Stimulated activated CD4-positive, alpha-beta T cell treated with anti-CD3 and anti-CD28 coated beads, Interleukin-12 subunit alpha, Interleukin-12 subunit beta, amount 100 ng/mL, for 48 hours (primary cell): ENCODE measurements at regions not wholly inside any gene's neighbourhood (a gene's known extent, or its start where the extent isn't known, plus 50 kb on each side); places are given as distances from the start of the nearest gene placed in this dataset.
"Not testable (repeated sequence)": the region's sequence is repeated elsewhere in the genome, so short reads cannot be mapped to it uniquely, and the experiment has no call there.

Experiments
- DNase-seq, 3 donors: peaks; one replicate each; pipeline ENCODE4 v3.0.0-alpha.2; 2020; ENCODE audit warnings: low read depth in 2 of 3, low spot score in 1 of 3

DNA sequence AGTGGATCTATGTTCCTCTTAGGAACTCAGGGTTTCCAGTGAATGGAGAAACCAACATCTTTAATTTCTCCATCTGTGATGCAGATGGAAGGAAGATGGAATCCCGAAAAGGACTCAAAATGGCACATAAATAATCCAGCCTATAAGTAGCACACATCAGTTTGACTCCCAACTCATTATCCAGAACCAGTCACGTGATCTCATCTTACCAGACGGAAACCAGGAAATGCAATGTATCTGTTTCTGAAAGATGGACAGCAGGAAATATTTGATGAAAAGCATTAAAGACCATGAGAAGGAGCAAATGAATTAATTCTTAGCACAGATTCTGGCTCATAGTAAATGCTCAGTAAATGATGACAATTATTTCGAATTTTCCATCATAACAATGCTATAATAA, 443.1 kb upstream of the FMR1 start:
- no peak for DNase-seq

DNA sequence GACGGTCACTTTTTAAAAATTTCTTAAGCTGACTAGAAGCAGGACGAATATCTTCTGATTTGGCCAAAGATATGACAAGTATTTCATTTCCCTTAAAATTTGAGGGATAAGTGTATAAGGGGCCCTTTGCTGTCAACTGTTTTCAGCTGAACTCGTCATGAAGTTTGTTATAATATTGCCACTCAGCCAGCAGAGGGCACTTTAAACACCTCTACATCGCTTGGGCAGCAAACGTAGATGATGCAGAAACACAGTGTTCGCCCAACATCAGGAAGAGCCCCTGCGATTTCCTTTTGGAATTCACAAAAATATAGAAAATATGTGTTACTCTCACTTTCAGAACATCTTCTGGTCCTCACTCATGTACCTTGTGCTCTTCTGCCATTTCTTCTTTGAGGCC, 435.7 kb upstream of the FMR1 start:
- DNase-seq: peak in 1 of 3 donors; percentile 8

DNA sequence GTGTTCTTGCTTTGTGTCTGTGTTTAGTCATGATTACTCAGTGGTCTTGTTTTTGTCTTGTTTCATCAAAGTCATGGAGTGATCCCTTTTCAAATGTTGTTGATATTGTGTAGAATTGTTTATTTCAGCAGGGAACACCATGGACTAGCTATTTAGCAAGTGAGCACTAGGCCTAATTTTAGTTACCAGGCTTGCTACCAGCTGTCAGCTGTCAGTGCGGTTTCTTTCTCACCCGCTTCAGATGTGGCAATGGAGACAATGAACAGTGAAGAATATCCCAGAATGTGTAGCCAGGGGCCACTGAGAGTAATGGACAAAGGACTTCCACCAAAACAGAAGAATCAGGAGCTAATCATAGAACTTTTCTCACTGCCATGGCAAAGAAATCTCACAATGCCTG, 432.8 kb upstream of the FMR1 start:
- no peak for DNase-seq

DNA sequence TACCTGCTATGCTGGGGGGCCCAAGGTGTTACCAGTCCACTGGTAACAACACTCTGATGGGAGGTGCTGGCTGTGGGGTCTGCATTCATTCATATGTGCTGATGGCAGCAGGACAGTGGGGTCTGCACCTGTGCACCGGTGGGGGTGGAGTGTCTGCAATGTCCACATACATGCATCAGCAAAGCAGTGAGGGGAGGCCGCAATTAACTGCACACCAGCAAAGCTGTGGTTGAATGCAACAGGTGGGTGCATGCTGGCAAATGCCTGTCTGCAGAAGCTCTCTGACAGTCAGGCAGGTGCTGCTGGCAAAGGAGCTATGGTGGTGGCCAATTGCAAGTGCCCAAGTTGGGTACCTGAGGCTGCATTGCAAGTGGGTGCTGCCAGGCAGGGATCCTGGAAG, 426.5 kb upstream of the FMR1 start:
- no peak for DNase-seq

DNA sequence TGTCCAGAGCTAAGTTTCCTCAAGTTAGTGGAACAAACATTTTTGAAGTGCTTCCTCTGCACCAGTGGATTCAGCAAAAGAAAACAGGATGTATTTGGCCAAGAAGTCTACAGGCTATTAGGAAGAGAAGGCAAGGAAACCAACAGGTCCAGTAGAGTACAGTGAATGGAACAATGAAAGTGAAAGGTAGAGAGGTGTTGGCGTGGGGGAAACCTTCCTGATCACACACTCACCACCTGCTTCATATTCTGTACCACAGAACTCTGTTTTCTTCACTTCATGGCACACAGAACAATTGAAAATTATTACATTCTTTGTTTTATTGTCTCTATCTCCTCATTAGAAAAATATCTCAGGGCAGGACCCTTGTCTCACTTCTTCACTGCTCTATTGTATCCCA, 417.4 kb upstream of the FMR1 start:
- no peak for DNase-seq

DNA sequence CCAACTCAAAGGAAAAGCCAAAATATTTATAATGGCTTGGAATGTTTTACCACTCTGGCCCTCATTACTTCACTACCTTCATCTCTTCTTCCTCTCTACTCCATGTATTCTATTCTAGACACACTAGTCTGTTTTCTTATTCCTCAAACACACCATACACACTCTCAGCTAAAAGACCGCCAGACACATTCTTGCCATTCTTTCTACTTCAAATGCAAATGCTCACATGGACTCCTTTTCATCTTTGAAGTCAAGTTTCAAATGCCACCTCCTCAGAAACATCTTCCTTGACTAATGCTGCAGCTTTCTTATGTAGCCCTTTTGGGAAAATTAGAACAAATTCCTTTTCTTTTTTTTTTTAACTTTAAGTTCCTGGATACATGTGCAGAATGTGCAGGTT, 412.9 kb upstream of the FMR1 start:
- no peak for DNase-seq

DNA sequence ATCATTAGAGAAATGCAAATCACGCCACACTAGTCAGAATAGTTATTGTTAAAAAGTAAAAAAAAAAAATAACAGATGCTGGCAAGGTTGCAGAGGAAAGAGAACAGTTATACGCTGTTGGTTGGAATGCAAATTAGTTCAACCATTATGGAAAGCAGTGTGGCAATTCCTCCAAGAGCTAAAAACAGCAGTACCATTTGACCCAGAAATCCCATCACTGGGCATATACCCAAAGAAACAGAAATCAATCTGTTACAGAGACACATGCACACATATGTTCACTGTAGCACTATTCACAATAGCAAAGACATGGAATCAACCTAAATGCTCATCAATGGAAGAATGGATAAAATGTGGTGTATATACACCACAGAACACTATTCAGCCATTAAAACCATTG, 388.7 kb upstream of the FMR1 start:
- no peak for DNase-seq

DNA sequence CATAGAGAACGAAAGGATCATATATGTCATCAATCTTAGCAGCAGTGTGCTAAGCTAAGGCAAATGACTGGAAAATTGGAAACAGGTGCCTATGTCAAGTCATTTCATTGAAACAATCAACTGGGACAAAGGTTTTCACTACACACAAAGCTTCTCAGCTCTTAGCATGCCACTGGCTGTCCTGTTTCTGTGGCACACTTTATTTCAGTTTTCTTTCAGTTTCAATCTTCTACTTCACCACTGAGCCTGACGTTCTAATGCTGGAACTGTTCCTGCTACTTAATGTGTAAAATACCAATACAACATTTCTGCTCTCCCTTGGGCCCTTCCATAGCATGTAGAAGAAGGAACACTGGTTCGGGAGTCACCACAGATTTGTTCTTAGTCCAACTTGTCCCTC, 378.3 kb upstream of the FMR1 start:
- no peak for DNase-seq

DNA sequence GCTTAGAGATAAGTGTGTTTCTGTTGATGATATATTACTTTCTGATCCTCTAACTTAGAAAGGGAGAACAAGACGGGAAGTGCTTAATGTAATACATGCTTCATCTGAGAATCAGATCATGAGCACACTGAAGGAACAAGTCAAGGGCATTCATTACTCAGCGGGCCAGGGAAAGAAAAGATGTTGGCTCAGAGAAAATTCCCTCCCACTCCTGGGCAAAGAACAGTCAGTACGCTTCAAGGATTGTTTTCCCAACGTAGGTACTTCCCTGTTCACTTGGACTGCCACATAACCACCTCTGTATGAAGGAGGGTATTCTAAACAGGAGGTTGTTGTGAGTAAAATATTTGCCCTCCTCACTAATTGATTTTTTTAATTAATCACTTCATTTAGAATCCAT, 374.5 kb upstream of the FMR1 start:
- DNase-seq: no peak

DNA sequence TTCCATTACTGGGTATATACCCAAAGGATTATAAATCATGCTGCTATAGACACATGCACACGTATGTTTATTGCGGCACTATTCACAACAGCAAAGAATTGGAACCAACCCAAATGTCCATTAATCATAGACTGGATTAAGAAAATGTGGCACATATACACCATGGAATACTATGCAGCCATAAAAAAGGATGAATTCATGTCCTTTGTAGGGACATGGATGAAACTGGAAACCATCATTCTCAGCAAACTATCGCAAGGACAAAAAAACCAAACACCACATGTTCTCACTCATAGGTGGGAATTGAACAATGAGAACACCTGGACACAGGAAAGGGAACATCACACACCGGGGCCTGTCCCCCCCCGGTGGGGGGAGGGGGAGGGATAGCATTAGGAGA, 363.7 kb upstream of the FMR1 start:
- not testable (repeated sequence) for DNase-seq

DNA sequence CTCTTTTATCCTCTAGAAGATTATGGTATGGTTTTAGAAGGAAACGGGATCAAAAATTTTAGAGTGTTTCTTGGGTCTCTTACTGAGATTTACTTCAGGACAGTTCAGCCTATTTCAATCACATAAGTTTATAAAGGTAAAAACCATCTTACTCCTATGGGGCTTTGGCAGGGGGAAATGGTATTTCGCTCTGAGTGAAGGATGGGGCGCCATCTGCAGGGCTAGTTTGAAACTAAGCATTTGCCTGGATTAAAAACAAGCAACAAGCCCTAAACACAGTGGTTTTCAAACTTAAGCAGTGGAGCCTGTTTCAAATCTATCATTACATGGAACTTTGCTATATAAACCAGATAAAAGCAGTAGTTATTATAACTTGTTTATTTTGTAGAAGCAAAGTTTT, 361.5 kb upstream of the FMR1 start:
- DNase-seq: no peak

DNA sequence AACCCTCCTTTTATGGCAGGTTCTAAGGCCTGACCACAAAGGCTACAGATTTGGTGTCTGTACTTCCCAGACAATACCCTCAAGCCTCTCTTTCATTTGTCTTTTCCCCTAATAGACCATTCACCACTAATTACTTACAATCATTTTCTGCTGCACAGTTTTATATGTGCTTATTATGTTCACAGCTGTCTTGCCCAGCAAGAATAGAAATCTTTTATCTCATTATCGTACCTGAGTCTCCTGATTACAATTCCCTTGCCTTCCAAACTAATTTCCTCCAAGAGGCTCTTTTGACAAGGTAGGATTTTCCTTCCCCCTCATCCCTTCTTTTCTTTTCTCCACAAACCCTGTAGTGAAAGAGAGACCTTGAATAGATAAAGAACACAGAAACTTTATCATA, 352.5 kb upstream of the FMR1 start:
- DNase-seq: no peak

DNA sequence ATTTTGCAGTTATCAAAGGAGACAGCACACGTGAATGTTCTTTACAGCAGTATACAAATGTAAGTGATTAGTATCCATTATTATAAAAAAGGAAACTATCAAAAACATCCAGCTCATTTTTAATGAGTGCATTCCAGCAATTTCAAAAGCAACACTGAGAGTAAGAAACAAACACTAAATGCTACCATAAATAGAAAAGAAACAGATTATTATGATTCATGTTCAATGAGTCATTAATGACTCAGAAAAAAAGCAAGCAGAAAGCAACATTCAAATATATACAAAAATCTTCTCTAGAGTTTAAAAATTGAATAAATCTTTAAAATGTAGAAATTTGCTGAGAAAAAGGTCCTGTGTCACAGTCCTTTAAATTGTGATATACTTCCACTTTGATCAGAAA, 346.5 kb upstream of the FMR1 start:
- DNase-seq: no peak

DNA sequence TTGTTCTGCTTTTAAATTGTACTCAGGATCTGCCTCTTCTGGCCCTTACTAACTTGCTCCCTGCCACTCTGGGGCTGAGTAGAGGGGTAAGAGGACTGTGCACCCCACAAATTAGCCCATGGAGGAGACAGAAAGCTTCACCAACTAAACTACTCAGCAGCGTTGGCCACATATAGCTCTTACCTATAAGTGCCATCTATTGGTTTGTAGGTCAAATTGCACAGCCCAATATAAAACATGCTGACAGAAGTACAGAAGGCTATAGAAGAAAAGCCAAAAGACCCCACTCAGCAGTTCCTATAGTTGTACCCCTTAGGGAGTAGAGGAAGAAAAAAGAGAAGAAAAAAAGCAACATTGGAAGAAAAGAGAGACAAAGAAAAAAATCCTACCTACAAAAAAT, 341.2 kb upstream of the FMR1 start:
- no peak for DNase-seq

DNA sequence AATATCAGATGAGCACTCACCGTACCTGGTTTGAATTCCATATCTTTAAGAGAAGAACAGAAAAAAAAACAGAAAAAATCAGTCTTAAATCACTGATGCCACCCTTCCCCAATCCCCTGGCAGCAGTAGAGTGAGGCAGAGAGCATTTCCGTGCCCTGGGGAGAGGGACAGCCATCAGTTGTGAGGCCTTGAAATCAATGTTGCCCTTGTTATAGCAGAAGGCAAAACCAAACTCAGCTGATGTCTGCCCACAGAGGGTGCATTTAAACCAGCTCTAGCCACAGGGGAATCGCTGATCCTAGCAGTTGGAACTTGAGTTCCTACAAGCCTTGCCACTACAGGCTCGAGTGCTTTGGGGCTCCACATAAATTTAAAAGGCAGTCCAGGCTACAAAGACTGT, 338.5 kb upstream of the FMR1 start:
- DNase-seq: no peak

DNA sequence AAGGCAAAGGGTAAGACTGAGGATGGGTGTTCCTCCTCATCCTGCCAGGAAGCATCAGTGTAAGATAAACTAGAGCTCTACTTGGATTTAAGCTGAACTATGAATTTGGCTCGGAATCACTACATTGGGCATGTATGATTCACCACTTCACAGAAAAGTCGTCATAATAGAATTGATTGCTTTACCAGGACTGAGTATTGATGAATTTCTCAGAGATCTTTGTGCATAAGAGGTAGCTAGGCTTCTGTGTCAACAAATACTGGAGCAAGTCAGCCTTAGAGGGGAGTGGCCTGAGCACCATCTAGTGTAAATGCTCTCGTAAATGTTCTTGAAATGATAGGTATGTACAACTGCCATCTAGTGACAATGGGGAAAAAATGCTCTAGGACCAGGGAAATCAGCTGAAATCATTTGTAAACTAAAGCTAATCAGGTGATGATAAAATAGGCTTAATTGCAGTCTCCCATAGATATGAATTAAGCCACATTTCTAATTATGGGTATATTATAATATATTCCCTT, 309.5 kb upstream of the FMR1 start:
- no peak for DNase-seq

DNA sequence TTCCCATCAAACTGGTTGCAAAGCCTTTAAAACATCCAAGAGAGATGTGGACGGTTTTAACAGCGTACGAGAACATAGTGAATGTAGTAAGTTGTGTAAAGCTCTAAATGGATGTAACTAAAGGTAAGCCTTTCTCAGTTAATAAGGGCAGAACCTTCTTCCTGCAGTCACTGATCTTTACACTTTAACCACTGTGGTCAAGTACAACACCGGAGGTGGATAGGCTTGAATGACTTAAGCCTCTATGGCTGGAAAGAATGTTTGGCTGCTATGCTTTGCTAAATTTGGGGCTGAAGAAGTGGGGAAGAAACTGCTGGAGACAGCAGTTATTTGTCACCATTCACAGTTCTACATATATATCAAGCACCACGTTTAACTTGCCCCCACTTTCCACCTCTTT, 285.1 kb upstream of the FMR1 start:
- DNase-seq: no peak

DNA sequence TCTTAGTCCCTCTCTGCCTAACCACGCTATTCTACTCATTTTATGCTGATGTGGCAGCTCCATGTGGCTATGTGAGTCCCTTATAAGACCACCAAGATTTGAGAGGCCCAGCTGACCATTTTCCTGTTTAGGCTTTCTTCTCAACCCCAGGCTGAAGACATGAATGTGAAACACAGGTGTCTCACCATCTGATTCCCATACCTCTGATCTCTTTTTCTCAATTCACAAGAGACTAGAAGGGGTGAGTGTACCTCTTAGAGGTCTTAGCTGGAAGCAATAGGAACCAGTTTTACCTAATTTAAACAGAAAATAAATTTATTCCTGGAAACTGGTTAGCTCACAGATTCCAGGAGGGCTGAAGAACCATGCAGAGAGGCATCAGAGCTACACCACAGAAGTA, 276.5 kb upstream of the FMR1 start:
- DNase-seq: no peak

DNA sequence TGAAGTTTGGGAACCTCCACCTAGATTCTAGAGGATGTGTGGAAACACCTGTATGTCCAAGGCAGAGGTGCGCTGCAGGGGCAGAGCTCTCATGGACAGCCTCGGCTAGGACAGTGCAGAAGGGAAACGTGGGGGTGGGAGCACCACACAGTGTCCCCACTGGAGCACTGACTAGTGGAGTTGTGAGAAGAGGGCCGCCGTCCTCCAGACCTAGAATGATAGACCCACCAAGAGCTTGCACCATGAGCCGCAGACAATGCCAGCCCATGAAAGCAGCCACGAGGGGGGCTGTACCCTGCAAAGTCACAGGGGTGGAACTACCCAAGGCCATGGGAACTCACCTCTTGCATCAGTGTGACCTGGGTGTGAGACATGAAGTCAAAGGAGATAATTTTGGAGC, 274.5 kb upstream of the FMR1 start:
- DNase-seq: no peak

DNA sequence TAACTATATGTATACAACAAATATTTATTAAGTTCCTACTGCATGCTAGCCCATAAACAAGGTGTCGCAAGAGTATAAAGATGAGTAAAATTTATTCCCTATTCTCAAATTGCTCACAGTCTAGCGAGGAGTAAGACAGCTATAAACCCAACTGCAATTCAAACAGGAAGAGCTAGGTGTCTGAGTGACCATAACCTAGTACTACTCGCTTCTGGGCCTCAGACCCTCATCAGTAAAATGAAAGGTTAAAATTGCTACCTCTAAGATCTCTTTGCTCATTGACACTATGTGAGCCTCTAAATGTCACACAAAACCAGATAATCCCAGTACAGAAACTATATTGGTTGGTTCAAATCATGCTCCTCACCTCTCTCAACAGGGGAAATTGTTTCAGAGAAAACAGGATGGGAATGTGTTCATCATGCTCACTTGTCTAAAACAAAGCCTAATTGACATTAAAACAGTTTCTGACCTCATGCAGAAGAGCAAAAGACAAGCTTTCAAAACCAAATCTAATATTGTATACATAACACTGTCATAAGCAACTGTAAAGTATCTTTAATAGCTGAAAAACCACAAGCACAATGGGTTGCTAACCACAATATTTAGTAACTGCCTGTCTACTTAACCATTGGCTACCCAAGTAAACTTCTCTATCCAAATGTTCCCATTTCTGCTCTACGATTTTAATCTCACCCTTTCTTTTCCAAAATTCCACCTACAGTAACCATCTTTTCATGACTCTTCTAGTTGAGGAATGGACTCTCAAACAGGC, 264.6 kb upstream of the FMR1 start:
- DNase-seq: no peak

DNA sequence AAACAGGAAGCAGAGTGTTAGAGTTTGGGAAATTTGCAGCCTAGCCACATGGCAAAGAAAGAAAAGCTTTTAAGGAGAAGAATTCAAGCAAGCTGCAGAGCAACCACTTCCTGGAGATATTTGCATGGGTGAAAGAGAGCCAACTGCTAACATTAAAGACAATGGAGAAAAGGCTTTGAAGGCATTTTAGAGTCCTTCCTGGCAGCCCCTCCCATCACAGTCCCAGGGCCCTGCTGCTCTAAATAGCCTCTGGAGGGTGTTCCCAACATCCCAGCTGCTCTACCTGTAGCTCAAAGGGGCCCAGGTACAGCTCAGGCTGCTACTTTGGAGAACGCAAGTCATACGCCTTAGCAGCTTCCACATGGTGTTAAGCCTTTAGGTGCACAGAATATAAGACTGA, 235.9 kb upstream of the FMR1 start:
- no peak for DNase-seq

DNA sequence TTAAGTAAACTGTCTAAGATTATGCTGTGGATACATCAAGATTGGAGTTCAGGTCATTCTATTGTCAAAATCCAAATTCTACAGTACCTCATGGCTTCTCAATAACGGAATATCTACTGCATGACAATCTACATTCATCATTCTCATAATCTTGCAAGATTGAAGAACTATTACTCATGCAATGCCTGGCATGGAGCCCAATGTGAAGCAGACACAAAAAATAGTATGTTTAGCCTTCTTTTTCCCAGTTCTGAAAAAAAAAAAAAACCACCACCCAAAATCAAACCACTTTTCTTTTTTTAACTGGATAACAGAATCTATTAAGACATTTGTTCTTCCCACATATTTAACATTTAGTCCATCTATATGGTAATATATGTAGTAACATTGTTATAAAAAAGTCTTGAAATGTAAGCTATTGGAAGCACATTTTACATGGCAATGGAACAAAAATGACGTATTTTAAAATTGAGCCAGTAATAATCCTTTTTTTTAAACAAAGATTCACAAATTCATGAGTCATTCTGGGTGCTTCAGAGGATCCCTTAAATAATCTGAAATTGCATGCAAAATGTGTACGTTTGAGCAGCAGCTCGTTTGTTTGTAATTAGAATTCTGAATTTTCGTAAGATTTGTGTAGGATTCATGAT, 232.2 kb upstream of the FMR1 start:
- DNase-seq: no peak

DNA sequence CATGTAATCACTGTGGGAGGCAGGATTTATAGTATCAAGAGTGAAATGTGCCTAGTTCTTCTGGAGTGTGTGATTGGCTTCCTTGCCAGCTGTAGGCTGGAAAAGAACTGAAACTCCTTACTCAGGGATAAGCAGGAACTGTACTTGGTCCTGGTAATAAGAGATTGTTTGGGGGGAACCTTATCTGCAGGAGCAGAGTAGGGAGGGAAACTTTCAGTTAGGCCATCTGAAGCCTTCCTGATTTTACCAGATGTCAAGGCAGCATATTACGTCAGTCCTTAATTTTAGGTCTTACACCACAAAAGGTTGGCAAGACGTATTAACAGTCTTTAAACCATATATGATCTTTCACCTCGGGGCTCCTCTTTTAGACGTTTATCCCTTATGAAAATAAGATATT, 231.5 kb upstream of the FMR1 start:
- no peak for DNase-seq
